Activated CD4-positive, alpha-beta T cell treated with anti-CD3 and anti-CD28 coated beads, Interleukin-2, amount 50 U/mL, for 16 hours (primary cell): ENCODE measurements at regions not wholly inside any gene's neighbourhood (a gene's known extent, or its start where the extent isn't known, plus 50 kb on each side); places are given as distances from the start of the nearest gene placed in this dataset.
A peak's percentile ranks its signal among the peaks of the same experiment; 100 is the strongest.
"Not testable (repeated sequence)": the region's sequence is repeated elsewhere in the genome, so short reads cannot be mapped to it uniquely, and the experiment has no call there.

Source experiments
- DNase-seq: peaks from one replicate; pipeline ENCODE4 v3.0.0-alpha.2; 2020

- no peak for DNase-seq
Observed at GRCh38 chr5:63894690-63895089, 67.6 kb downstream of the HTR1A start.

DNA sequence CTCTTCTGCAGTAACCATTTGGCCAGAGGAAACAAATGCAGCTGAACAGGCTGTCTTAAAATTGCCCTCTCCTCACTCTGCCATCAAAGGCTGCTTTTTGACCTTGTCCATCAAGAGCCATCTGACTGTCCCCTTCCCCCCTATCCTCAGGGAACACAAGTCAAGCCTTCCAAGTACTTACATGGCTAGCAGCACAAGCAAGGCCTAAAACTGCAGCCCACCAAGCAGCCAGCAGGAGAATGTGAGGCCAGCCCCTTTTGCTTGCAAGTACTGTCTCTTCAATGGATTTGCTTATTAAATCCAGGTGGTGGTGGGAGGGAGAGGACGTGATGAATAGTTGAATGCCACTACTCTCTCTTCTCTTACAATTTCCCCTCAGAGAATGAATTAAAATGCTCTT lies 83.5 kb downstream of the HTR1A start:
- DNase-seq: no peak

DNA sequence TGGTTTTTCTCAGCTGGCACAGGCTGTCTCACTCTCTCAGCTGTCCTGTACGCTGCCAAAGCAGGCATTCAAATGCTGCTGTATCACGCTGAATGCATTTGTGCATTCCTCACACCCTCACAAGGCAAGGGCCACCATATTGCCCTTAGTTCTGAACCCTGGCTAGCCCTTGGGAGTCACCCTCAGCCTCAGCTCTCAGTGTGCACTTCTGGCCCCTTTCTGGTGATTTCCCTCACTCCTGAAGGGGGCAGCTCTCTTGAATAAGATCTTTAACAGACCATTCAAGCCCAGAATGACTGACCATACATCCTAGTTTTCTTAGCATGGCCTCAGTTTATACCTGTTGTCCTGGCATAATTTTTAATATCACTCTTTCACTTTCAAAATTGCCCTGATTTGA lies 84.3 kb downstream of the HTR1A start:
- DNase-seq: no peak

- no peak for DNase-seq
Observed at GRCh38 chr5:63860379-63860778, 101.9 kb downstream of the HTR1A start.

DNA sequence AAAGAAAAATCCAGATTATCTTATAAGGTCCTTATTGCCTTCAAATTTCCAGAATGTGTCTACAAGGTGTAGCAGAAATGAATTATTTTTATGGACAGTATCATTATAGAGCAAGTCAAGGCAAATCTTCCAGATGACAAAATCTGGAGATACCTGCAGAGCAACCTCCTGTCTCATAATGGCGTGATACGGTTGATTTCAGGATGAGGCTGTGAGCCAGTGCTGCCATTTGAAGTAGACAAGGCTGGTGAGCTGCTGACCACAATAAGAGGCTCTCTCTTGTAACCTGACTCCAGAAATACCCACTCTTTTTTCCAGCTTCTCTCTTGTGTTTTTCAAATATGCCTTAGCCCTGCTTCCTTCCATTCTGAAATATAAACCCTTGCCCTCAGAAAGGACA lies 108.2 kb downstream of the HTR1A start:
- DNase-seq: no peak

DNA sequence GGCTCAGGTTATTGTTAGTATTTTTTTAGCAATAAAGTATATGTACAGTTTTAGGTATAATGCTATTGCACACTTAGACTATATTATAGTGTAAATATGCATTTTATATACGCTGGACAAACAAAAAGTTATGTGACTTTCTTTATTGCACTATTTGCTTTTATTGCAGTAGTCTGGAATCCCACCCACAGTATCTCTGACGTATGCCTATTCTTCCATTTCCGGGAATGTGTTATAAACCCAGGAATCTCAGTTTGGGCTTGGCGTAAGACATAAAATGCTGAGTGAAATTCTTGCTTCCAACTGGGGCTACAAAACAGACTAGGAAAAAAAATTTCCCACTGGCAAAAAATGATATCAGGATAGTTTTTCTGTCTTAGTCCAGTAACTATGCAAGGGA lies 119.1 kb downstream of the HTR1A start:
- no peak for DNase-seq

DNA sequence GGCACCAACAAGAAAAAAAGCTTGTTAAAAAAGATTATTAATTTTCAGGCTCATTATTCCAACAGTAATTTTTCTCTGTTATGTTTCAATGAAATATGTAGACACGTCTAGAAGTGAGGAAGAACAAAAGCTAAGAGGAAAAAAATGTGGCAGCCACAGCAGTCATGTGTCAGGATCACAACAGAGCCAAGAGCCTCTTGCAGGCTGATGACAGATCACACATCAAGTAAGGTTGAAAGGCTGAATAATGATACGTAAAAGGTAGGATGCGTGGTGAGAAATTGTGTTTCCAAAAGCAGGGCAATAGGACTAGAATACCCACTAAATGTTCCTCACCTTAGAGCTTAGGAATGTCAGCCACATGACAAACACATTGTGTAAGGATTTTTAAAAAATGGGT lies 124.8 kb downstream of the HTR1A start:
- DNase-seq: no peak

- no peak for DNase-seq
Observed at GRCh38 chr5:63831381-63831780, 130.9 kb downstream of the HTR1A start.

DNA sequence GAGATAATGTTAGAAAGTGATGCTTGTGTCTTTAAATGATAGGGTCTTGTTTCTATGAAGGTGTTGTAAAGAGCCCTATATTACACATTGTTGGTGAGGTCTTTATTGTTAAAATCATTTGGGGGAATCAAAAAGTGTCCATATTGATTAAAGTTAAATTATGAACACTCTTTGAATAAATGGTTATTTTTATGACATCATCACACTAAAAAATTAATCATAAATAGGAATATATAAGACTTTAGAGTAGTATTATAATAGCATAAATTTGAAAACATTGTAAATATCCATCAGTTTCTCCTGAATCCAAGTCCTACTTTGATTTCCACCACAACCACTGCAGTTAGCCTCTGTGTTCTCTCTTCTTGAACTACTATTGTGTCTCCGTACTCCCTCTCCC lies 136.3 kb downstream of the HTR1A start:
- DNase-seq: no peak

GRCh38 chr5:63823583-63823982 lies 138.7 kb downstream of the HTR1A start:
- DNase-seq: no peak

GRCh38 chr5:63822614-63823013 lies 139.6 kb downstream of the HTR1A start:
- DNase-seq: no peak

- no peak for DNase-seq
Observed at GRCh38 chr5:63820577-63820976, 141.7 kb downstream of the HTR1A start.

DNA sequence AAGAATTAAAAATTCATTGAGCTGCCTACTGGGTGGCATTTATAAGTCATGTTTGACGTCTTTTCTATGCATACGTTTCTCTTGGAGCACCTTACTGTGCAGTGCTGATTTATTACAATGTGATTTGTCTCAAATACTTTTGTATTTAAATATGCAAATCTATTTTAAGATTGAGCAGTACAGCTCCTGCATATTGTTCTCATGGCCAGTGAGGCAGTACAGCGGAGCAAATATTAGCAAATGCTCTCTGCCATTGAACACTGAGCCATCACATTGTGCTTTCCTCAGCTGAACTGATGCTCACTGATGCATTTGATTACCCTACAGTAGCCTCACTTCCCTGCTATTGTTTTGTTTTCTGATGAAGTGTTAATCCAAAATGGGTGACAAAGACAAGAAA lies 149.6 kb downstream of the HTR1A start:
- DNase-seq: no peak

- DNase-seq: no peak
Observed at GRCh38 chr5:63811961-63812360, 150.3 kb downstream of the HTR1A start.

DNA sequence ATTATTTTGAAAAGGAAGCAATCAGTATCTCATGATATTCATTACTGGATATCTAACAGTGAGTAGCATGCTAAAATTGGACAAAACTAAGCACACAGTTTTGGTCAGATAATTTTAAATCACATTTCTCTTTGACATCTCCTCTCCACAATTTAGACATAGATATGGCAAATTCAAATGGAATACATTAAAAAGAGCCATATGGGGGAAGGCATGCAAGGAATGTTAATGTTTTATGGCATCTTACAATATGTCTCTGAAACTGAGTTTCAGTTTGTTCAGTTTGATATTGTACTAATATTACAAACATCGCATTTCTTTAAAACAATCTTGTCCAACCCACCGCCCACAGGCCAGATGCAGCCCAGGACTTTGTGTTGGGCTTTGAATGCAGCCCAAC lies 151.0 kb downstream of the HTR1A start:
- no peak for DNase-seq

GRCh38 chr5:63805151-63805550 lies 157.1 kb downstream of the HTR1A start:
- no peak for DNase-seq

DNA sequence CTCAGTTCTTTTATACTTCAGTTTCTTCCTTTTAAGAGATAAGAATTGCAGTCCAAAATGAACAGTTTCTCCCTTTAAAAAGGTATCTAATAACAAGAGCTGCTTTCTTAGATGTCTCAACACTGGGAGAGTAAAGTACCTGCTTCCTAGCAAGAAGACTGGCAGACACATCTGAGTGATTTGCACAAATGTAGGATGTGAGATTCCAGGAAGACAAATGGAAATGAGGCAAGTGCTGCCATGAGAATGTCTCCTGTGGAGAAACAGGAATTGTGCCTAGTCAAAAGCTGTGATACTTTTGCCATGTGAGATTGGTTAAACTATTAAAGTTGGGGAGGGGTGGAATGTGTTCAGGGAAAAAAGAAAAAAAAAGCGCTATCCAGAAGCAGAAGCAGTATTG lies 159.1 kb downstream of the HTR1A start:
- no peak for DNase-seq

GRCh38 chr5:63794979-63795378 lies 167.3 kb downstream of the HTR1A start:
- DNase-seq: no peak

DNA sequence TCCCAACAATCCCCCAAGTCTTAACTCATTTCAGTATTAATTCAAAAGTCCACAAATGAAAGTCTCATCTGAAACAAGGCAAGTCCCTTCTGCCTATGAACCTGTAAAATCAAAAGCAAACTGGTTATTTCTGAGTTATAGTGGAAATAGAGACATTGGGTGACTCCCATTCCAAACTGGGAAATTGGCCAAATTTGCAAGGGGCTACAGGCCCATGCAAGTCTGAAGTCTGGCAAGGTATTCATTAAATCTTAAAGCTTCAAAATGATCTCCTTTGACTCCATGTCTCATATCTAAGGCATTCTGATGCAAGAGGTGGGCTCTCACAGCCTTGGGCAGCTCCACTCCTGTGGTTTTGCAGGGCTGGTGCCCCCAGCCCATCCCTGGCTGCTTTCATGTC lies 167.9 kb downstream of the HTR1A start:
- DNase-seq: no peak

- no peak for DNase-seq
Observed at GRCh38 chr5:63774939-63775338, 187.3 kb downstream of the HTR1A start.

DNA sequence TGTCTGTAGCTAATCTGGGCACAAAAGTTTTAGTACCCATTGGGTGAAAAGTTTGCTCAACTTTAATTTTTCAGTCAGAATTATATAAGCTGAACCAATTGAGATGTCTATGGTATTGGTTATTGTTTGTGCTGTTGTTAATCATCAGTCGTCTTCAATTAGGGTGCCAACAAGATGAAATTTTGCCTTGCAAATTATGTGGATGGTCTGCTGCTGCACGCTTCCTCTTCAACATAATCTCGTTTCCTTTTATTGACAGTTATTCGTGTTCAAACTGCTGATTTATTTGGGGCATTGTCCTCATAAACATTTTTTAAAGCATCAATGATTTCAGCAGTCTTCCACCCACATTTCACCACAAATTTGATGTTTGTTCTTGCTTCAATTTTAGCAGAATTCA lies 194.0 kb downstream of the HTR1A start:
- DNase-seq: no peak

GRCh38 chr5:63760965-63761364 lies 201.3 kb downstream of the HTR1A start:
- DNase-seq: no peak

DNA sequence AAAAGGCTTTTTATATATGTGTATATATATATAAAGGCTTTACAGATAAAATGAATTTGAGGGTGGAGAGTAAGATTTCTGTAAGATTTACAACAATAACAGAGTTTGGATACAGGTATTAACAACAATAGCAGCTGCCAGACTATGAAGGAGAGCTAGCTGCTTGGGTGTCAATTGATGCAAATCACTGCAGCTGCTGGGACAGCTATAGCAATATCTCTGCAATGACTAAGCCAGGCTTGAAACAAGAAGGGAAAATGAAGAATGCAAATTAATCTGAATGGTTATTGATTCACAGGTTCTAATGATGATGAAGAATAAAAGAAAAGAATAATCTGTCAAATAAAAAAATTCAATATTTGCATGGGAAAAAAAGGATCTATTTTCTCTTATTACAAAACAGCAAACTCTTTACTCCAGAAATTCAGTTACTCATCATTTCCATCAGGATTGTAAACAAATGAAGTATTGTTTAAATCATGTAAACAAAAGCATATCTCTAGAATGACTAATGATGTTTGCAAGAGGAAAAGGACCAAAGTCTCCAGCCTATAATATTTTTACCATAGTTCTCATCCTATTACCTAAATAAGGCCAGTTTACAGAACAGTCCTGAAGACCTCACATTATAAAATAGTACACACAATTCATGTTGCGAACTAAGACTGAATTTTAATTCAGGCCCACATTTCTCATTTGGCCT lies 219.0 kb downstream of the HTR1A start:
- DNase-seq: no peak

DNA sequence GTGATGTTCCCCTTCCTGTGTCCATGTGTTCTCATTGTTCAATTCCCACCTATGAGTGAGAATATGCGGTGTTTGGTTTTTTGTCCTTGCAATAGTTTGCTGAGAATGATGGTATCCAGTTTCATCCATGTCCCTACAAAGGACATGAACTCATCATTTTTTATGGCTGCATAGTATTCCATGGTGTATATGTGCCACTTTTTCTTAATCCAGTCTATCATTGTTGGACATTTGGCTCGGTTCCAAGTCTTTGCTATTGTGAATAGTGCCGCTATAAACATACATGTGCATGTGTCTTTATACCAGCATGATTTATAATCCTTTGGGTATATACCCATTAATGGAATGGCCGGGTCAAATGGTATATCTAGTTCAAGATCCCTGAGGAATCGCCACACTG lies 229.4 kb downstream of the HTR1A start:
- not testable (repeated sequence) for DNase-seq

- no peak for DNase-seq
Observed at GRCh38 chr5:63727583-63727982, 234.7 kb downstream of the HTR1A start.

- DNase-seq: peak; percentile 1
Observed at GRCh38 chr5:63726496-63726895, 235.7 kb downstream of the HTR1A start.
